Transverse colon (tissue), 4 donors: ENCODE measurements at regions not wholly inside any gene's neighbourhood (a gene's known extent, or its start where the extent isn't known, plus 50 kb on each side); places are given as distances from the start of the nearest gene placed in this dataset.

Experiments
- POLR2A ChIP-seq: fragments of 450-650 bp; IDR thresholded peaks from one replicate; pipeline ENCODE4 v1.6.1; 2016; ENCODE audit warnings: antibody characterized with exemption, mild to moderate bottlenecking, moderate library complexity
- POLR2AphosphoS5 ChIP-seq, 3 donors: sonication (generic); formaldehyde crosslinking; IDR thresholded peaks; one replicate each; pipeline ENCODE4 v1.6.1; 2016; ENCODE audit warnings: antibody characterized with exemption in 3 of 3
- TF ChIP-seq, protein P1 (sequence below), 5 experiments: fragments of 200-600 bp in 3 of 5; fragments of 450-650 bp in 2 of 5; sonication (generic) in 3 of 5; IDR thresholded peaks; 1 replicate in 2 of 5; 2 replicates in 3 of 5; pipeline ENCODE4 v1.5.1; 2016 to 2017; ENCODE audit warnings: antibody characterized with exemption in 5 of 5, inconsistent platforms in 3 of 5, mild to moderate bottlenecking in 2 of 5, moderate library complexity in 1 of 5

DNA sequence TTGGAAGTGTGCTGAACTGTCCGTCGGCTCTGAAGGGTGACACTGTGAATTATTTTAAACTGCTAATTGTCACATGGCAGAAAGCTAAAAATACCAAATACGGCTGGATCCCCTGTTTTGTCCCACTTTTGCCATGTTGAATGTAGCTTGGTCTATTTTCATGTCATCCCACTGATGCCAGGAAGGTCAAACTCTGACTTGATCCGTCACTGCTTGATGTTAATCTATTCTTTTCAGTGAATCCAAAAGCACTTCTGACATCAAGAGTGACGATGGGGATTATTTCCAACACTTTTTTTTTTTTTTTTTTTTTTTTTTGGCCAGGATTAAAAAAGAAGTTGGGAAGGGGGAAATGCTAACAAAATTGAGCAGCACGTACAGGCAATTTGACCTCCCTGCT, 734.6 kb upstream of the TENM3 start:
- TF ChIP-seq, protein P1, sequence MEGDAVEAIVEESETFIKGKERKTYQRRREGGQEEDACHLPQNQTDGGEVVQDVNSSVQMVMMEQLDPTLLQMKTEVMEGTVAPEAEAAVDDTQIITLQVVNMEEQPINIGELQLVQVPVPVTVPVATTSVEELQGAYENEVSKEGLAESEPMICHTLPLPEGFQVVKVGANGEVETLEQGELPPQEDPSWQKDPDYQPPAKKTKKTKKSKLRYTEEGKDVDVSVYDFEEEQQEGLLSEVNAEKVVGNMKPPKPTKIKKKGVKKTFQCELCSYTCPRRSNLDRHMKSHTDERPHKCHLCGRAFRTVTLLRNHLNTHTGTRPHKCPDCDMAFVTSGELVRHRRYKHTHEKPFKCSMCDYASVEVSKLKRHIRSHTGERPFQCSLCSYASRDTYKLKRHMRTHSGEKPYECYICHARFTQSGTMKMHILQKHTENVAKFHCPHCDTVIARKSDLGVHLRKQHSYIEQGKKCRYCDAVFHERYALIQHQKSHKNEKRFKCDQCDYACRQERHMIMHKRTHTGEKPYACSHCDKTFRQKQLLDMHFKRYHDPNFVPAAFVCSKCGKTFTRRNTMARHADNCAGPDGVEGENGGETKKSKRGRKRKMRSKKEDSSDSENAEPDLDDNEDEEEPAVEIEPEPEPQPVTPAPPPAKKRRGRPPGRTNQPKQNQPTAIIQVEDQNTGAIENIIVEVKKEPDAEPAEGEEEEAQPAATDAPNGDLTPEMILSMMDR (IDR thresholded peaks at IDR 0.05) = no peak
- TF ChIP-seq POLR2A (no peak), POLR2AphosphoS5 (IDR thresholded peaks at IDR 0.05) (no peak)
